HEK293T (cell line): ENCODE measurements at regions not wholly inside any gene's neighbourhood (a gene's known extent, or its start where the extent isn't known, plus 50 kb on each side); places are given as distances from the start of the nearest gene placed in this dataset.

Experiments used
- ARNT ChIP-seq: fragments of 450-650 bp; IDR thresholded peaks from 2 replicates; pipeline ENCODE4 v1.6.1; 2017; ENCODE audit warnings: mild to moderate bottlenecking
- BHLHE40 ChIP-seq: fragments of 450-650 bp; IDR thresholded peaks from 2 replicates; pipeline ENCODE4 v1.6.1; 2016; ENCODE audit warnings: mild to moderate bottlenecking, moderate library complexity, borderline replicate concordance
- FOXM1 ChIP-seq: fragments of 450-650 bp; IDR thresholded peaks from 2 replicates; pipeline ENCODE4 v1.6.1; 2017; ENCODE audit warnings: mild to moderate bottlenecking, borderline replicate concordance
- NFRKB ChIP-seq: fragments of 450-650 bp; IDR thresholded peaks from 2 replicates; pipeline ENCODE4 v1.6.1; 2016; ENCODE audit warnings: mild to moderate bottlenecking, moderate library complexity
- SP1 ChIP-seq: fragments of 450-650 bp; IDR thresholded peaks from 2 replicates; pipeline ENCODE4 v1.6.1; 2017
- SUZ12 ChIP-seq: fragments of 450-650 bp; IDR thresholded peaks from 2 replicates; pipeline ENCODE4 v1.6.1; 2016; ENCODE audit warnings: mild to moderate bottlenecking

- TF ChIP-seq SUZ12 (no peak), FOXM1 (no peak), SP1 (no peak), ARNT (no peak), BHLHE40 (no peak), NFRKB (no peak)
Measured at GRCh38 chr5:6184481-6184880, 193.9 kb downstream of the MED10 start.
